ENCODE measurements at regions not wholly inside any gene's neighbourhood (a gene's known extent, or its start where the extent isn't known, plus 50 kb on each side); places are given as distances from the start of the nearest gene placed in this dataset.

DNA sequence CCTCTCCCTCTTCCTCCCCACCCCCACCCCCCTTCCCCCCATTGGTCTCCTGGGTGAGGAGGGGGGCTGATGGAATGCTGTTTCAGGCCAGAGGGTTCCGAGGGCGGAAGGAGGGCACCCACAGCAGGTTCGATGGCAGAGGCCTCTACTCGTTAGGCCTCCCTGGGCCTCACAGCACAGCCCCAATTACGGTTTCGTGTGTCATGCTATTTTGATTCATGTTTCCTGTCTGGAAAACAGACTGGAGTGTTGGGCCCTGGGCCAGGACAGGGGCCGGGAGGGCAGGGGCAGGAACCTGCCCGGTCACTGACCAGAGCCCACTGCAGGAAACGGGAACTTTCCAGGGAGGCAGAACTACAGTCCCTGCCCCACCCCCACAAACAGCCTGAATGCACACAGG is 138.2 kb downstream of the C16orf95 start:
- no peak overlapping the region for H3K27ac ChIP-seq (ENCODE audit: extremely low read depth, low read depth, low read length)
- TF ChIP-seq, protein P1, sequence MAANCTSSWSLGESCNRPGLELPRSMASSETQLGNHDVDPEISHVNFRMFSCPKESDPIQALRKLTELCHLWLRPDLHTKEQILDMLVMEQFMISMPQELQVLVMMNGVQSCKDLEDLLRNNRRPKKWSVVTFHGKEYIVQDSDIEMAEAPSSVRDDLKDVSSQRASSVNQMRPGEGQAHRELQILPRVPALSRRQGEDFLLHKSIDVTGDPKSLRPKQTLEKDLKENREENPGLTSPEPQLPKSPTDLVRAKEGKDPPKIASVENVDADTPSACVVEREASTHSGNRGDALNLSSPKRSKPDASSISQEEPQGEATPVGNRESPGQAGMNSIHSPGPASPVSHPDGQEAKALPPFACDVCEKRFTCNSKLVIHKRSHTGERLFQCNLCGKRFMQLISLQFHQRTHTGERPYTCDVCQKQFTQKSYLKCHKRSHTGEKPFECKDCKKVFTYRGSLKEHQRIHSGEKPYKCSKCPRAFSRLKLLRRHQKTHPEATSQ (tag by site-specific recombination; IDR thresholded peaks at IDR 0.05), result no peak
- TF ChIP-seq BCL11B (tag by site-specific recombination; IDR thresholded peaks at IDR 0.05; ENCODE audit: low read depth) (no peak), ZFP37 (tag by site-specific recombination; IDR thresholded peaks at IDR 0.05) (no peak)
- ChIA-PET CTCF (interaction anchor here (0.6 kb wide), 1 partner anchor 23 kb away, joined by 3 read pairs; no protein-coding TSS in a partner anchor), POLR2A (no interaction called here)
- H3K36me3 ChIP-seq (ENCODE audit: control insufficient read depth in 2 of 2, insufficient read depth in 1 of 2, low read length in 2 of 2), result no peaks in the 10 kb centered on the region
- no peak overlapping the region for H3K4me3 ChIP-seq (ENCODE audit: low read depth, low read length)
- H3K4me1 ChIP-seq (ENCODE audit: control insufficient read depth, insufficient read depth, low read length), result no peaks in the 10 kb centered on the region
- no peaks in the 10 kb centered on the region for H3K9me3 ChIP-seq (ENCODE audit: control insufficient read depth, insufficient read depth, low read depth, low read length)

DNA sequence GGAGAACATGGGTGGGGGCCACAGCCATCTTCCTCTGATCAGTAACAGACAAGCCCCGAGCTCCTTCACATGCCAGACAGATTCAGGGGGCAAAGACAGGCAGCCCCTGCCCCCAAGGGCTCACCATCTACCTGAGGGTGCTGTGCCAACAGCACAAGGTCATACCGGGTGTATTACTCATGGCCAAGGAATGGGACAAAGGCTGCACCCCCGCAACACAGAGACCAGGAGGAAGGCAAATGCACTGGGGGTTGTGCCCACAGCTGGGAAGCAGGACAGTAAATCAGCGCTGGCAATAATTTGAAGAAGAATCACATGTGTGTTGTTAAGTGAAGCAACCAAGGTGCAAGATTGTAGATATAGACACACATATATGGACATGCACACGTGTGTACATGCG is 137.1 kb downstream of the C16orf95 start:
- ChIA-PET POLR2A (no interaction called here), CTCF (no interaction called here)
- no peak overlapping the region for H3K4me3 ChIP-seq (ENCODE audit: low read depth, low read length)

DNA sequence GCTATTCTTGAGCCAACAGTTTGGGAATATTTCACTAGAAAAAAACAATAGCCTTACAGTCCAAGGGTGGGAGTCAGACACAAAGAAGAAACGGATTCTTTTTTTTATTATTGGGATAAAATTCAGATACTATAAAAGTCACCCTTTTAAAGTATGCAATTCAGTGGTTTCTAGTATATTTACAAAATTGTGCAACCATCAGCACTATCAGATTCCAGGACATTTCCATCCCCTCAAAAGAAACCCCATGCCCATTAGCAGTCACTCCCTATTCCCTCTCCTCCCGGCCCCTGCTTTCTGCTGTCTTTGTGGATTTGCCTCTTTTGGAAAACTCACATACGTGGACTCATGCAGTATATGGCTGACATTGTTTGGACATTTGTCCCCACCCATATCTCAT is 134.4 kb downstream of the C16orf95 start:
- Histone ChIP-seq H3K4me3 (ENCODE audit: low read depth, low read length) (no peak overlapping the region), H3K27ac (ENCODE audit: extremely low read depth, low read depth, low read length) (no peak overlapping the region), H3K9me3 (ENCODE audit: control insufficient read depth, insufficient read depth, low read depth, low read length) (no peaks in the 10 kb centered on the region), H3K4me1 (ENCODE audit: control insufficient read depth, insufficient read depth, low read length) (no peaks in the 10 kb centered on the region), H3K36me3 (ENCODE audit: control insufficient read depth in 2 of 2, insufficient read depth in 1 of 2, low read length in 2 of 2) (no peaks in the 10 kb centered on the region)
- no peak for TF ChIP-seq OVOL3 (tag by site-specific recombination; IDR thresholded peaks at IDR 0.05)
- no peak for TF ChIP-seq GLI2 (tag by site-specific recombination; IDR thresholded peaks at IDR 0.05; ENCODE audit: borderline replicate concordance, low read depth)
- TF ChIP-seq ZNF138 (tag by site-specific recombination; IDR thresholded peaks at IDR 0.05; ENCODE audit: borderline replicate concordance), result no peak
- TF ChIP-seq ZNF239 (tag by site-specific recombination; IDR thresholded peaks at IDR 0.05), result no peak
- TF ChIP-seq ZNF473 (tag by site-specific recombination; IDR thresholded peaks at IDR 0.05), result no peak
- no peak for TF ChIP-seq ZNF37A (tag by site-specific recombination; IDR thresholded peaks at IDR 0.05)
- ChIA-PET POLR2A (no interaction called here), CTCF (no interaction called here)

More for the DNA sequence above, 137.1 kb downstream of the C16orf95 start:
- no peaks in the 10 kb centered on the region for H3K9me3 ChIP-seq (ENCODE audit: control insufficient read depth, insufficient read depth, low read depth, low read length)
- H3K4me1 ChIP-seq (ENCODE audit: control insufficient read depth, insufficient read depth, low read length), result no peaks in the 10 kb centered on the region
- TF ChIP-seq, protein P2, sequence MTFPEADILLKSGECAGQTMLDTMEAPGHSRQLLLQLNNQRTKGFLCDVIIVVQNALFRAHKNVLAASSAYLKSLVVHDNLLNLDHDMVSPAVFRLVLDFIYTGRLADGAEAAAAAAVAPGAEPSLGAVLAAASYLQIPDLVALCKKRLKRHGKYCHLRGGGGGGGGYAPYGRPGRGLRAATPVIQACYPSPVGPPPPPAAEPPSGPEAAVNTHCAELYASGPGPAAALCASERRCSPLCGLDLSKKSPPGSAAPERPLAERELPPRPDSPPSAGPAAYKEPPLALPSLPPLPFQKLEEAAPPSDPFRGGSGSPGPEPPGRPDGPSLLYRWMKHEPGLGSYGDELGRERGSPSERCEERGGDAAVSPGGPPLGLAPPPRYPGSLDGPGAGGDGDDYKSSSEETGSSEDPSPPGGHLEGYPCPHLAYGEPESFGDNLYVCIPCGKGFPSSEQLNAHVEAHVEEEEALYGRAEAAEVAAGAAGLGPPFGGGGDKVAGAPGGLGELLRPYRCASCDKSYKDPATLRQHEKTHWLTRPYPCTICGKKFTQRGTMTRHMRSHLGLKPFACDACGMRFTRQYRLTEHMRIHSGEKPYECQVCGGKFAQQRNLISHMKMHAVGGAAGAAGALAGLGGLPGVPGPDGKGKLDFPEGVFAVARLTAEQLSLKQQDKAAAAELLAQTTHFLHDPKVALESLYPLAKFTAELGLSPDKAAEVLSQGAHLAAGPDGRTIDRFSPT (tag by site-specific recombination; IDR thresholded peaks at IDR 0.05), result no peak
- no peak for TF ChIP-seq GLIS2 (tag by site-specific recombination; IDR thresholded peaks at IDR 0.05)
- no peak overlapping the region for H3K27ac ChIP-seq (ENCODE audit: extremely low read depth, low read depth, low read length)
- no peaks in the 10 kb centered on the region for H3K36me3 ChIP-seq (ENCODE audit: control insufficient read depth in 2 of 2, insufficient read depth in 1 of 2, low read length in 2 of 2)

DNA sequence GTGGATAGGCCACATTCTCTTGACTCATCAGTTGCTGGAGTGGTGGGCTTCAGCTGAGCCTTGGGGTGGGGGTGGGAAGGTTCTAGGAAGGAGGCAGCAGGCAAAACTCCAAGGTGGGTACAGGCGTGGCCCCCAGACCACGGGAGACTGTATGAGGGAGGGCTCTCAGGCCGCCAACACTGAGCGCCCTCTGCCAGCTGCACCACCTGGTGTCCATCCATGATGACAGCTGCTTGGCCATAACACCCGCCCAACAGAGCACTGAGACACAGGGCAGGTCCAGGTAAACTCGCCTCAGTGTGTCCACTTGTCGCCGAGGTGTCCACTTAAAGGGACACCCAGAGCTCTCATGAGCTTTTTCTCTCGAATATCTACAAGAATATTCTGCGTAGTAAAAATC is 133.5 kb downstream of the C16orf95 start:
- ChIA-PET CTCF (interaction anchor here (1.1 kb wide), 1 partner anchor 18 kb away, joined by 6 read pairs; no protein-coding TSS in a partner anchor), POLR2A (no interaction called here)
- Histone ChIP-seq H3K4me3 (ENCODE audit: low read depth, low read length) (no peak overlapping the region), H3K4me1 (ENCODE audit: control insufficient read depth, insufficient read depth, low read length) (no peaks in the 10 kb centered on the region), H3K9me3 (ENCODE audit: control insufficient read depth, insufficient read depth, low read depth, low read length) (no peaks in the 10 kb centered on the region), H3K27ac (ENCODE audit: extremely low read depth, low read depth, low read length) (no peak overlapping the region), H3K36me3 (ENCODE audit: control insufficient read depth in 2 of 2, insufficient read depth in 1 of 2, low read length in 2 of 2) (no peaks in the 10 kb centered on the region)
- TF ChIP-seq SETDB1 (IDR thresholded peaks at IDR 0.05; ENCODE audit: insufficient read length, low read length) (no peak), MYNN (tag by site-specific recombination; IDR thresholded peaks at IDR 0.05; ENCODE audit: borderline replicate concordance) (no peak), ZNF549 (tag by site-specific recombination; IDR thresholded peaks at IDR 0.05) (no peak), ZNF19 (tag by site-specific recombination; IDR thresholded peaks at IDR 0.05; ENCODE audit: low read depth) (no peak), ZNF426 (tag by site-specific recombination; IDR thresholded peaks at IDR 0.05) (no peak), ZNF37A (tag by site-specific recombination; IDR thresholded peaks at IDR 0.05) (no peak), ZNF654 (tag by site-specific recombination; IDR thresholded peaks at IDR 0.05; ENCODE audit: low read depth) (no peak), ZNF433 (tag by site-specific recombination; IDR thresholded peaks at IDR 0.05; ENCODE audit: low read depth) (no peak)
- TF ChIP-seq, protein P3, sequence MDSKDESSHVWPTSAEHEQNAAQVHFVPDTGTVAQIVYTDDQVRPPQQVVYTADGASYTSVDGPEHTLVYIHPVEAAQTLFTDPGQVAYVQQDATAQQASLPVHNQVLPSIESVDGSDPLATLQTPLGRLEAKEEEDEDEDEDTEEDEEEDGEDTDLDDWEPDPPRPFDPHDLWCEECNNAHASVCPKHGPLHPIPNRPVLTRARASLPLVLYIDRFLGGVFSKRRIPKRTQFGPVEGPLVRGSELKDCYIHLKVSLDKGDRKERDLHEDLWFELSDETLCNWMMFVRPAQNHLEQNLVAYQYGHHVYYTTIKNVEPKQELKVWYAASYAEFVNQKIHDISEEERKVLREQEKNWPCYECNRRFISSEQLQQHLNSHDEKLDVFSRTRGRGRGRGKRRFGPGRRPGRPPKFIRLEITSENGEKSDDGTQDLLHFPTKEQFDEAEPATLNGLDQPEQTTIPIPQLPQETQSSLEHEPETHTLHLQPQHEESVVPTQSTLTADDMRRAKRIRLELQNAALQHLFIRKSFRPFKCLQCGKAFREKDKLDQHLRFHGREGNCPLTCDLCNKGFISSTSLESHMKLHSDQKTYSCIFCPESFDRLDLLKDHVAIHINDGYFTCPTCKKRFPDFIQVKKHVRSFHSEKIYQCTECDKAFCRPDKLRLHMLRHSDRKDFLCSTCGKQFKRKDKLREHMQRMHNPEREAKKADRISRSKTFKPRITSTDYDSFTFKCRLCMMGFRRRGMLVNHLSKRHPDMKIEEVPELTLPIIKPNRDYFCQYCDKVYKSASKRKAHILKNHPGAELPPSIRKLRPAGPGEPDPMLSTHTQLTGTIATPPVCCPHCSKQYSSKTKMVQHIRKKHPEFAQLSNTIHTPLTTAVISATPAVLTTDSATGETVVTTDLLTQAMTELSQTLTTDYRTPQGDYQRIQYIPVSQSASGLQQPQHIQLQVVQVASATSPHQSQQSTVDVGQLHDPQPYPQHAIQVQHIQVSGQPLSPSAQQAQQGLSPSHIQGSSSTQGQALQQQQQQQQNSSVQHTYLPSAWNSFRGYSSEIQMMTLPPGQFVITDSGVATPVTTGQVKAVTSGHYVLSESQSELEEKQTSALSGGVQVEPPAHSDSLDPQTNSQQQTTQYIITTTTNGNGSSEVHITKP (tag by site-specific recombination; IDR thresholded peaks at IDR 0.05), result no peak
- TF ChIP-seq, protein P4, sequence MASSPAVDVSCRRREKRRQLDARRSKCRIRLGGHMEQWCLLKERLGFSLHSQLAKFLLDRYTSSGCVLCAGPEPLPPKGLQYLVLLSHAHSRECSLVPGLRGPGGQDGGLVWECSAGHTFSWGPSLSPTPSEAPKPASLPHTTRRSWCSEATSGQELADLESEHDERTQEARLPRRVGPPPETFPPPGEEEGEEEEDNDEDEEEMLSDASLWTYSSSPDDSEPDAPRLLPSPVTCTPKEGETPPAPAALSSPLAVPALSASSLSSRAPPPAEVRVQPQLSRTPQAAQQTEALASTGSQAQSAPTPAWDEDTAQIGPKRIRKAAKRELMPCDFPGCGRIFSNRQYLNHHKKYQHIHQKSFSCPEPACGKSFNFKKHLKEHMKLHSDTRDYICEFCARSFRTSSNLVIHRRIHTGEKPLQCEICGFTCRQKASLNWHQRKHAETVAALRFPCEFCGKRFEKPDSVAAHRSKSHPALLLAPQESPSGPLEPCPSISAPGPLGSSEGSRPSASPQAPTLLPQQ (tag by site-specific recombination; IDR thresholded peaks at IDR 0.05), result no peak
